ENCODE measurements at regions not wholly inside any gene's neighbourhood (a gene's known extent, or its start where the extent isn't known, plus 50 kb on each side); places are given as distances from the start of the nearest gene placed in this dataset.

- no peaks in the 10 kb centered on the region for H3K27me3 ChIP-seq
- TF ChIP-seq CTCF (IDR thresholded peaks at IDR 0.05), result no peak
- H3K9me3 ChIP-seq, result no peaks in the 10 kb centered on the region
- DNase-seq (ENCODE audit: low spot score), result no peak
- no peaks in the 10 kb centered on the region for H3K4me1 ChIP-seq
- no peak overlapping the region for H3K27ac ChIP-seq
- no peak overlapping the region for H3K4me3 ChIP-seq
- no peaks in the 10 kb centered on the region for H3K36me3 ChIP-seq
Measured at GRCh38 chr14:26008290-26008689, 589.5 kb downstream of the NOVA1 start.

- TF ChIP-seq CTCF (IDR thresholded peaks at IDR 0.05), result no peak
- Histone ChIP-seq H3K27ac (no peak overlapping the region), H3K4me3 (no peak overlapping the region), H3K4me1 (no peaks in the 10 kb centered on the region), H3K9me3 (no peaks in the 10 kb centered on the region), H3K36me3 (no peaks in the 10 kb centered on the region), H3K27me3 (no peaks in the 10 kb centered on the region)
- no peak for DNase-seq (ENCODE audit: low spot score)
Measured at GRCh38 chr14:26004342-26004741, 593.5 kb downstream of the NOVA1 start.

GRCh38 chr14:25993830-25994229 lies 604.0 kb downstream of the NOVA1 start:
- no peaks in the 10 kb centered on the region for H3K4me1 ChIP-seq
- H3K9me3 ChIP-seq, result no peaks in the 10 kb centered on the region
- no peak for TF ChIP-seq CTCF (IDR thresholded peaks at IDR 0.05)
- no peaks in the 10 kb centered on the region for H3K36me3 ChIP-seq
- DNase-seq (ENCODE audit: low spot score), result no peak
- no peak overlapping the region for H3K4me3 ChIP-seq
- H3K27me3 ChIP-seq, result no peaks in the 10 kb centered on the region
- H3K27ac ChIP-seq, result no peak overlapping the region

- H3K4me3 ChIP-seq, result no peak overlapping the region
- H3K27me3 ChIP-seq, result no peaks in the 10 kb centered on the region
- H3K36me3 ChIP-seq, result no peaks in the 10 kb centered on the region
- H3K4me1 ChIP-seq, result no peaks in the 10 kb centered on the region
- DNase-seq (ENCODE audit: low spot score), result no peak
- H3K27ac ChIP-seq, result no peak overlapping the region
- peaks cover 0 to 9% of the 10 kb centered on the region in 2 donors for H3K9me3 ChIP-seq
- no peak for TF ChIP-seq CTCF (IDR thresholded peaks at IDR 0.05)
Measured at GRCh38 chr14:25988536-25988935, 609.3 kb downstream of the NOVA1 start.

- no peak for TF ChIP-seq CTCF (IDR thresholded peaks at IDR 0.05)
- no peak for DNase-seq (ENCODE audit: low spot score)
- H3K36me3 ChIP-seq, result no peaks in the 10 kb centered on the region
- H3K4me3 ChIP-seq, result no peak overlapping the region
- no peaks in the 10 kb centered on the region for H3K4me1 ChIP-seq
- no peaks in the 10 kb centered on the region for H3K27me3 ChIP-seq
- H3K9me3 ChIP-seq, result no peaks in the 10 kb centered on the region
- H3K27ac ChIP-seq, result no peak overlapping the region
Measured at GRCh38 chr14:25955772-25956171, 642.1 kb downstream of the NOVA1 start.

GRCh38 chr14:25953532-25954139 lies 644.2 kb downstream of the NOVA1 start:
- TF ChIP-seq CTCF (IDR thresholded peaks at IDR 0.05), result no peak
- H3K36me3 ChIP-seq, result no peaks in the 10 kb centered on the region
- DNase-seq (ENCODE audit: low spot score), result no peak
- H3K4me1 ChIP-seq, result no peaks in the 10 kb centered on the region
- H3K27ac ChIP-seq, result no peak overlapping the region
- no peak overlapping the region for H3K4me3 ChIP-seq
- H3K27me3 ChIP-seq, result no peaks in the 10 kb centered on the region
- no peaks in the 10 kb centered on the region for H3K9me3 ChIP-seq

All from right atrium auricular region (tissue), 2 donors.